ENCODE measurements at regions not wholly inside any gene's neighbourhood (a gene's known extent, or its start where the extent isn't known, plus 50 kb on each side); places are given as distances from the start of the nearest gene placed in this dataset.

DNA sequence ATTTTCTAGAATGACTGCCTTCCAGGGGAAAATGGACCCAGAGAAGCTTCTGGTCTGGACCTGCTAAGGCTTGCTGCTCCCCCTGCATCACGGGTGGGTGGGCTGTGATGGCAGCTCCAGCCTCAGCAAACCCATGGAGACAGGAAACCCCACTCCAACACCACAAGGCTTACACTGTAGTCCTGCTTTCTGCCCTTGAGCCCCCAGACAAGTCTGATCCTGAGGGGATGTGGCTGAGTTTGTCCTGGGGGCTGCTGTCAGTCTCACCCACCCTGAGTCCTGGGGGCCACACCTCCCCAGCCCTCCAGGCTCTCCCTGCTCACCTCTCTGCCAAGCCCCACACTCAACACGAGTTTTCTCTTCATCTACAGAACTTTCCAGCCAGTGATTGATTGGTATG is 279.4 kb downstream of the EIPR1 start:
- Histone ChIP-seq H3K9me2 (replicated peaks; ENCODE audit: insufficient read depth, low read length) (no peaks in the 10 kb centered on the region), H3K27ac (ENCODE audit: low read length) (no peak overlapping the region), H2AFZ (ENCODE audit: low read length) (no peak overlapping the region), H3K36me3 (replicated peaks; ENCODE audit: insufficient read depth, low read length) (no peaks in the 10 kb centered on the region), H3K9ac (ENCODE audit: low read length) (no peak overlapping the region), H3K9me3 (replicated peaks; ENCODE audit: insufficient read depth, low read length) (no peaks in the 10 kb centered on the region), H4K20me1 (ENCODE audit: insufficient read depth, low read length) (no peaks in the 10 kb centered on the region), H3K4me3 (ENCODE audit: low read length) (no peak overlapping the region), H3K4me1 (ENCODE audit: low read length) (no peaks in the 10 kb centered on the region), H3K4me2 (ENCODE audit: low read depth, low read length) (no peak overlapping the region), H3F3A (ENCODE audit: insufficient read depth, low read length) (no peaks in the 10 kb centered on the region), H3K27me3 (replicated peaks; ENCODE audit: insufficient read depth, low read length) (no peaks in the 10 kb centered on the region), H3K79me2 (ENCODE audit: low read length) (no peaks in the 10 kb centered on the region)
- DNase-seq = no peak
- TF ChIP-seq, protein P1, sequence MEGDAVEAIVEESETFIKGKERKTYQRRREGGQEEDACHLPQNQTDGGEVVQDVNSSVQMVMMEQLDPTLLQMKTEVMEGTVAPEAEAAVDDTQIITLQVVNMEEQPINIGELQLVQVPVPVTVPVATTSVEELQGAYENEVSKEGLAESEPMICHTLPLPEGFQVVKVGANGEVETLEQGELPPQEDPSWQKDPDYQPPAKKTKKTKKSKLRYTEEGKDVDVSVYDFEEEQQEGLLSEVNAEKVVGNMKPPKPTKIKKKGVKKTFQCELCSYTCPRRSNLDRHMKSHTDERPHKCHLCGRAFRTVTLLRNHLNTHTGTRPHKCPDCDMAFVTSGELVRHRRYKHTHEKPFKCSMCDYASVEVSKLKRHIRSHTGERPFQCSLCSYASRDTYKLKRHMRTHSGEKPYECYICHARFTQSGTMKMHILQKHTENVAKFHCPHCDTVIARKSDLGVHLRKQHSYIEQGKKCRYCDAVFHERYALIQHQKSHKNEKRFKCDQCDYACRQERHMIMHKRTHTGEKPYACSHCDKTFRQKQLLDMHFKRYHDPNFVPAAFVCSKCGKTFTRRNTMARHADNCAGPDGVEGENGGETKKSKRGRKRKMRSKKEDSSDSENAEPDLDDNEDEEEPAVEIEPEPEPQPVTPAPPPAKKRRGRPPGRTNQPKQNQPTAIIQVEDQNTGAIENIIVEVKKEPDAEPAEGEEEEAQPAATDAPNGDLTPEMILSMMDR (IDR thresholded peaks at IDR 0.05; ENCODE audit: low read length) = no peak
- TF ChIP-seq EZH2 (optimal IDR thresholded peaks at IDR 0.05; ENCODE audit: low read depth, low read length) (no peak), EZH2phosphoT487 (IDR thresholded peaks at IDR 0.05; ENCODE audit: low read length) (no peak)

DNA sequence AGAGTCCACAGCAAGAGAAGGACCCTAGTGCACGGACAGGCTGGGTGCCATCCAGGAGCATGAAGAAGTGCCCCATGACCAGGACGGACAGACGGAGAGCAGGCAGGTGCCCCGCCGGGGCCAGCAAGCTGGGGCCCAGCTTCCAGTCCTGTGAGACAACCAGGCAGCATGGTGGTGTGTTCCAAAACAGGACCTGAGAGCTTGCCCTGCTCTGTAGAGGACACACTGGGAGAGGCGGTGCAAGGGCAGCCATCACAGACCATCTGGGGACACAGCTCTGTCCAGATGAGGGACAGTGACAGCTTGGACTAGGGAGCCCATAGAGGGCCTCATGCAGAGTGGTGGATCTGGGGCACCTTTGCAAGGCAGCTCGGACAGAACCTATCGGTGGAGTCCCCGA is 279.8 kb downstream of the EIPR1 start:
- DNase-seq = no peak
- no peaks in the 10 kb centered on the region for H3F3A ChIP-seq (ENCODE audit: insufficient read depth, low read length)
- H3K4me3 ChIP-seq (ENCODE audit: low read length) = no peak overlapping the region
- no peak overlapping the region for H3K27ac ChIP-seq (ENCODE audit: low read length)
- H3K9me2 ChIP-seq (replicated peaks; ENCODE audit: insufficient read depth, low read length) = no peaks in the 10 kb centered on the region
- H3K9me3 ChIP-seq (replicated peaks; ENCODE audit: insufficient read depth, low read length) = no peaks in the 10 kb centered on the region
- H3K27me3 ChIP-seq (replicated peaks; ENCODE audit: insufficient read depth, low read length) = no peaks in the 10 kb centered on the region
- no peaks in the 10 kb centered on the region for H3K79me2 ChIP-seq (ENCODE audit: low read length)
- no peak for TF ChIP-seq EZH2 (optimal IDR thresholded peaks at IDR 0.05; ENCODE audit: low read depth, low read length)
- no peak for TF ChIP-seq EZH2phosphoT487 (IDR thresholded peaks at IDR 0.05; ENCODE audit: low read length)
- TF ChIP-seq, protein P1 (IDR thresholded peaks at IDR 0.05; ENCODE audit: low read length) = no peak
- no peaks in the 10 kb centered on the region for H3K36me3 ChIP-seq (replicated peaks; ENCODE audit: insufficient read depth, low read length)
- no peak overlapping the region for H3K4me2 ChIP-seq (ENCODE audit: low read depth, low read length)
- H4K20me1 ChIP-seq (ENCODE audit: insufficient read depth, low read length) = no peaks in the 10 kb centered on the region
- no peak overlapping the region for H2AFZ ChIP-seq (ENCODE audit: low read length)
- H3K4me1 ChIP-seq (ENCODE audit: low read length) = no peaks in the 10 kb centered on the region
- H3K9ac ChIP-seq (ENCODE audit: low read length) = no peak overlapping the region

DNA sequence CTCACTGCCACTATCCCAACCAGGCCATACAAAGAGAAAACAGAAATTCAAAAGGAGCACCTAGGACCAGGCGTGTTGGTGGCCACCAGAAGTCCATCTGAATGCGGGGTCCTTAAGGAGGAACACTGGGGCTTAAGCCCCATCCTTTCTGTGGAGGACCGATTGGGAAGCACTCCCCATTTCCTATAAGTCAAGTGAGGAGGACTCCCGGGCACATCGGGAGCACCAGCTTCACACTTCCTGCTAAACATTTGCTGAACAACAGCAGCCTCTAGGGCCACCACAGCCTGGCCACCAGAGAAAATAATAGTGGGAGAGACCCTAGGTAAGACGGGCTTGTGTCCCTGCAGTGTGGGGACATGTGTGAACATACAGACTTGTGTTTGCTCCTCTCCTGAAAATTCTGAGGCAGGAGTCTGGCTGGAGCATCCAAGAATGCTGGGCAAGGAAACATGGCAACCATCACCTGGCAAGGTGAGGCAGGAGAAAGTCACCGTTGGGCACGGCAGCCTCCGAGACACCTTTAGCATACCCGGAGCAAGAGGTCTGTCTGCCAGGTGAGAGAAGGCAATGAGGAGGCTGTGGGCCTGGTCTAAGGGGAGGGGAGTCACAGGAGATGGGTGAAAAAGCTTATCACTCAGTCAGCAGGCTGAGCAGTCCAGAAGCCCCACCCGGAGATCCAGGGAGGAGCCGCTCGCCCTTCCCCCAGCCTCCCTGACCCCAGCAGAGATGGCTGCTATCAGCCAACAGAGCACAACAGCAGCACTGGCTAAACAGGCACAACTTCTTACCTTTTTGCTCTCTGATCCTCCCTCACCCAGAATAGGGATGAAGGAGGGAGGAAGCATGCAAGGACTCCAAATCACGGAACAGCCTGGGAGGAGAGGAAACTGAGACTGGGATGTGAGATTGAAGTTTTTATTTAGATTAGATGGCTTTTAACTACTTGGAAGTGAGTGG is 282.3 kb downstream of the EIPR1 start:
- no peak overlapping the region for H2AFZ ChIP-seq (ENCODE audit: low read length)
- H4K20me1 ChIP-seq (ENCODE audit: insufficient read depth, low read length) = no peaks in the 10 kb centered on the region
- no peaks in the 10 kb centered on the region for H3K4me1 ChIP-seq (ENCODE audit: low read length)
- H3K9ac ChIP-seq (ENCODE audit: low read length) = no peak overlapping the region
- H3K27ac ChIP-seq (ENCODE audit: low read length) = no peak overlapping the region
- H3K9me3 ChIP-seq (replicated peaks; ENCODE audit: insufficient read depth, low read length) = no peaks in the 10 kb centered on the region
- no peak overlapping the region for H3K4me3 ChIP-seq (ENCODE audit: low read length)
- H3K36me3 ChIP-seq (replicated peaks; ENCODE audit: insufficient read depth, low read length) = no peaks in the 10 kb centered on the region
- no peaks in the 10 kb centered on the region for H3F3A ChIP-seq (ENCODE audit: insufficient read depth, low read length)
- DNase-seq = no peak
- TF ChIP-seq EZH2phosphoT487 (IDR thresholded peaks at IDR 0.05; ENCODE audit: low read length) (no peak), EZH2 (optimal IDR thresholded peaks at IDR 0.05; ENCODE audit: low read depth, low read length) (no peak)
- TF ChIP-seq, protein P1 (IDR thresholded peaks at IDR 0.05; ENCODE audit: low read length) = no peak
- H3K79me2 ChIP-seq (ENCODE audit: low read length) = no peaks in the 10 kb centered on the region
- no peak overlapping the region for H3K4me2 ChIP-seq (ENCODE audit: low read depth, low read length)
- H3K27me3 ChIP-seq (replicated peaks; ENCODE audit: insufficient read depth, low read length) = no peaks in the 10 kb centered on the region
- H3K9me2 ChIP-seq (replicated peaks; ENCODE audit: insufficient read depth, low read length) = no peaks in the 10 kb centered on the region

Measured in MM.1S (cell line).